Liver (tissue), 8 donors: ENCODE measurements at regions not wholly inside any gene's neighbourhood (a gene's known extent, or its start where the extent isn't known, plus 50 kb on each side); places are given as distances from the start of the nearest gene placed in this dataset.

Source experiments
- DNase-seq: peaks from one replicate; pipeline ENCODE4 v3.0.0-alpha.2; 2017; ENCODE audit warnings: low spot score
- H3K27ac ChIP-seq, 2 donors: one replicate each; pipeline ENCODE4 v1.7.0; 2013; ENCODE audit warnings: inconsistent platforms in 2 of 2, low read length in 2 of 2, control low read depth in 1 of 2, low read depth in 1 of 2, mild to moderate bottlenecking in 1 of 2
- H3K27me3 ChIP-seq, 4 donors: one replicate each; pipeline versions ENCODE4 v1.6.1 to v1.7.0; 2013; ENCODE audit warnings: low read length in 3 of 4, inconsistent platforms in 1 of 4, mild to moderate bottlenecking in 1 of 4, moderate library complexity in 1 of 4; ENCODE audit not compliant: control insufficient read depth in 4 of 4, insufficient read depth in 4 of 4
- H3K36me3 ChIP-seq, 4 donors: one replicate each; pipeline versions ENCODE4 v1.6.1 to v1.7.0; 2013; ENCODE audit warnings: low read length in 3 of 4, mild to moderate bottlenecking in 3 of 4, low read depth in 1 of 4, moderate library complexity in 1 of 4; ENCODE audit not compliant: control insufficient read depth in 4 of 4, insufficient read depth in 3 of 4
- H3K4me1 ChIP-seq, 4 donors: one replicate each; pipeline versions ENCODE4 v1.6.1 to v1.7.0; 2013; ENCODE audit warnings: low read length in 3 of 4, mild to moderate bottlenecking in 3 of 4, moderate library complexity in 1 of 4; ENCODE audit not compliant: control insufficient read depth in 4 of 4, insufficient read depth in 4 of 4
- H3K4me3 ChIP-seq, 3 donors: one replicate each; pipeline versions ENCODE4 v1.6.1 to v1.7.0; 2013; ENCODE audit warnings: low read length in 3 of 3, control low read depth in 1 of 3, low read depth in 1 of 3, mild to moderate bottlenecking in 1 of 3
- H3K9ac ChIP-seq, 2 donors: one replicate each; pipeline ENCODE4 v1.7.0; 2013; ENCODE audit warnings: low read length in 2 of 2, mild to moderate bottlenecking in 2 of 2, moderate library complexity in 2 of 2, control low read depth in 1 of 2, low read depth in 1 of 2
- H3K9me3 ChIP-seq, 4 donors: one replicate each; pipeline versions ENCODE4 v1.6.1 to v1.7.0; 2013; ENCODE audit warnings: low read length in 3 of 4; ENCODE audit not compliant: control insufficient read depth in 4 of 4
- ATF3 ChIP-seq: IDR thresholded peaks from 2 replicates; pipeline ENCODE4 v1.6.1; 2016; ENCODE audit warnings: antibody characterized with exemption
- EGR1 ChIP-seq, 2 donors: IDR thresholded peaks; 2 replicates each; pipeline ENCODE4 v1.6.1; 2016 to 2018; ENCODE audit warnings: antibody characterized with exemption in 2 of 2, low read depth in 2 of 2
- HNF4A ChIP-seq, 2 donors: conservative IDR thresholded peaks; 2 replicates each; pipeline ENCODE4 v1.6.1; 2016; ENCODE audit warnings: antibody characterized with exemption in 2 of 2, mild to moderate bottlenecking in 2 of 2
- HNF4G ChIP-seq: IDR thresholded peaks from 2 replicates; pipeline ENCODE4 v1.6.1; 2016; ENCODE audit warnings: antibody characterized with exemption
- JUND ChIP-seq, 2 donors: IDR thresholded peaks; 2 replicates each; pipeline ENCODE4 v1.6.1; 2016; ENCODE audit warnings: antibody characterized with exemption in 2 of 2
- MAX ChIP-seq: IDR thresholded peaks from 2 replicates; pipeline ENCODE4 v1.6.1; 2016; ENCODE audit warnings: antibody characterized with exemption
- NR2F2 ChIP-seq: IDR thresholded peaks from 2 replicates; pipeline ENCODE4 v1.6.1; 2016; ENCODE audit warnings: antibody characterized with exemption
- RAD21 ChIP-seq, 2 donors: IDR thresholded peaks; 2 replicates each; pipeline ENCODE4 v1.6.1; 2016; ENCODE audit warnings: antibody characterized with exemption in 2 of 2, mild to moderate bottlenecking in 2 of 2
- REST ChIP-seq: IDR thresholded peaks from 2 replicates; pipeline ENCODE4 v1.6.1; 2016; ENCODE audit warnings: antibody characterized with exemption, mild to moderate bottlenecking
- SP1 ChIP-seq: IDR thresholded peaks from 2 replicates; pipeline ENCODE4 v1.6.1; 2018; ENCODE audit warnings: antibody characterized with exemption, mild to moderate bottlenecking
- YY1 ChIP-seq: IDR thresholded peaks from 2 replicates; pipeline ENCODE4 v1.6.1; 2016; ENCODE audit warnings: antibody characterized with exemption, mild to moderate bottlenecking
- ZBTB33 ChIP-seq: IDR thresholded peaks from 2 replicates; pipeline ENCODE4 v1.6.1; 2016; ENCODE audit warnings: antibody characterized with exemption
- WGBS: extraction: QIAGEN DNeasy Blood & Tissue Kit; methylation state at CpG from one replicate; pipeline ENCODE4 v1.1.7; 2013; 5-methylcytosine and 5-hydroxymethylcytosine counted together
- TF ChIP-seq, protein P1 (sequence below): fragments of 150-350 bp; IDR thresholded peaks from 2 replicates; pipeline ENCODE4 v1.5.1; 2017; ENCODE audit warnings: improper control_type of control experiment, low read depth, low read length; ENCODE audit not compliant: missing input control
- donor health status: healthy.
- donor health status: healthy.
- donor health status: healthy.
- donor health status: healthy.
- donor health status: healthy.

- Histone ChIP-seq H3K9me3 (no peaks in the 10 kb centered on the region), H3K36me3 (no peaks in the 10 kb centered on the region)
- 85% methylated on average over 15 of the region's 15 CpGs for WGBS
Measured at GRCh38 chr22:49300951-49301397, 526.7 kb downstream of the BRD1 start.

More at GRCh38 chr22:49300951-49301397, 526.7 kb downstream of the BRD1 start:
- DNase-seq = peak; percentile 17
- Histone ChIP-seq H3K9ac (no peak overlapping the region), H3K27ac (no peak overlapping the region), H3K4me3 (no peak overlapping the region), H3K27me3 (peaks cover 0 to 4% (median 0%) of the 10 kb centered on the region in 4 donors), H3K4me1 (peaks cover 3 to 6% (median 4%) of the 10 kb centered on the region in 4 donors)
- no peak for TF ChIP-seq ATF3
- TF ChIP-seq REST = no peak
- no peak for TF ChIP-seq HNF4A (conservative IDR thresholded peaks at IDR 0.05)
- TF ChIP-seq EGR1 (IDR thresholded peaks at IDR 0.05; ENCODE audit: low read depth in 2 of 2) = no peak
- no peak for TF ChIP-seq HNF4G
- TF ChIP-seq, protein P1, sequence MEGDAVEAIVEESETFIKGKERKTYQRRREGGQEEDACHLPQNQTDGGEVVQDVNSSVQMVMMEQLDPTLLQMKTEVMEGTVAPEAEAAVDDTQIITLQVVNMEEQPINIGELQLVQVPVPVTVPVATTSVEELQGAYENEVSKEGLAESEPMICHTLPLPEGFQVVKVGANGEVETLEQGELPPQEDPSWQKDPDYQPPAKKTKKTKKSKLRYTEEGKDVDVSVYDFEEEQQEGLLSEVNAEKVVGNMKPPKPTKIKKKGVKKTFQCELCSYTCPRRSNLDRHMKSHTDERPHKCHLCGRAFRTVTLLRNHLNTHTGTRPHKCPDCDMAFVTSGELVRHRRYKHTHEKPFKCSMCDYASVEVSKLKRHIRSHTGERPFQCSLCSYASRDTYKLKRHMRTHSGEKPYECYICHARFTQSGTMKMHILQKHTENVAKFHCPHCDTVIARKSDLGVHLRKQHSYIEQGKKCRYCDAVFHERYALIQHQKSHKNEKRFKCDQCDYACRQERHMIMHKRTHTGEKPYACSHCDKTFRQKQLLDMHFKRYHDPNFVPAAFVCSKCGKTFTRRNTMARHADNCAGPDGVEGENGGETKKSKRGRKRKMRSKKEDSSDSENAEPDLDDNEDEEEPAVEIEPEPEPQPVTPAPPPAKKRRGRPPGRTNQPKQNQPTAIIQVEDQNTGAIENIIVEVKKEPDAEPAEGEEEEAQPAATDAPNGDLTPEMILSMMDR = no peak
- no peak for TF ChIP-seq ZBTB33
- no peak for TF ChIP-seq JUND (IDR thresholded peaks at IDR 0.05)
- TF ChIP-seq SP1 = no peak
- TF ChIP-seq YY1 = no peak
- TF ChIP-seq NR2F2 = no peak
- no peak for TF ChIP-seq RAD21 (IDR thresholded peaks at IDR 0.05)
- no peak for TF ChIP-seq MAX
